Ishikawa (cell line): ENCODE measurements at regions not wholly inside any gene's neighbourhood (a gene's known extent, or its start where the extent isn't known, plus 50 kb on each side); places are given as distances from the start of the nearest gene placed in this dataset.

Experiments
- CEBPB ChIP-seq: IDR thresholded peaks from 2 replicates; pipeline ENCODE4 v1.6.1; 2012
- CREB1 ChIP-seq: IDR thresholded peaks from 2 replicates; pipeline ENCODE4 v1.6.1; 2012; ENCODE audit warnings: low read depth
- EGR1 ChIP-seq: IDR thresholded peaks from 2 replicates; pipeline ENCODE4 v1.6.1; 2012
- EP300 ChIP-seq: IDR thresholded peaks from 2 replicates; pipeline ENCODE4 v1.6.1; 2012; ENCODE audit warnings: borderline replicate concordance
- FOXM1 ChIP-seq: IDR thresholded peaks from 2 replicates; pipeline ENCODE4 v1.6.1; 2012; ENCODE audit warnings: low read depth, borderline replicate concordance
- MAX ChIP-seq: IDR thresholded peaks from 2 replicates; pipeline ENCODE4 v1.6.1; 2012
- NFIC ChIP-seq: IDR thresholded peaks from 2 replicates; pipeline ENCODE4 v1.6.1; 2012
- RAD21 ChIP-seq: IDR thresholded peaks from 2 replicates; pipeline ENCODE4 v1.6.1; 2012; ENCODE audit warnings: low read depth
- REST ChIP-seq: IDR thresholded peaks from 2 replicates; pipeline ENCODE4 v1.6.1; 2012; ENCODE audit warnings: low read depth, mild to moderate bottlenecking
- TAF1 ChIP-seq: IDR thresholded peaks from 2 replicates; pipeline ENCODE4 v1.6.1; 2012; ENCODE audit warnings: low read depth, mild to moderate bottlenecking
- TCF12 ChIP-seq: IDR thresholded peaks from 2 replicates; pipeline ENCODE4 v1.6.1; 2012; ENCODE audit warnings: low read depth
- TEAD4 ChIP-seq: IDR thresholded peaks from 2 replicates; pipeline ENCODE4 v1.6.1; 2012
- USF1 ChIP-seq: IDR thresholded peaks from 2 replicates; pipeline ENCODE4 v1.6.1; 2012
- YY1 ChIP-seq: IDR thresholded peaks from 2 replicates; pipeline ENCODE4 v1.6.1; 2012; ENCODE audit warnings: low read depth
- ZBTB7A ChIP-seq: IDR thresholded peaks from 2 replicates; pipeline ENCODE4 v1.6.1; 2012; ENCODE audit warnings: low read depth

- TF ChIP-seq TAF1 = no peak
- no peak for TF ChIP-seq USF1
- no peak for TF ChIP-seq YY1
- TF ChIP-seq FOXM1 = no peak
- TF ChIP-seq CEBPB = no peak
- no peak for TF ChIP-seq MAX
- no peak for TF ChIP-seq TEAD4
- no peak for TF ChIP-seq REST
- TF ChIP-seq CREB1 = no peak
- no peak for TF ChIP-seq TCF12
- no peak for TF ChIP-seq EP300
- TF ChIP-seq EGR1 = no peak
Measured at GRCh38 chr1:168832661-168833060, 103.7 kb upstream of the DPT start.

GRCh38 chr1:168833362-168833761 lies 104.4 kb upstream of the DPT start:
- TF ChIP-seq NFIC (no peak), YY1 (no peak)

GRCh38 chr1:168833801-168834224 lies 104.8 kb upstream of the DPT start:
- TF ChIP-seq NFIC (no peak), TCF12 (no peak), MAX (no peak), FOXM1 (no peak), CREB1 (no peak), EP300 (no peak), ZBTB7A (no peak), USF1 (no peak), TAF1 (no peak)

GRCh38 chr1:168834225-168834872 lies 105.3 kb upstream of the DPT start:
- TF ChIP-seq TAF1 (no peak), RAD21 (no peak), MAX (no peak), CEBPB (no peak), YY1 (no peak), TEAD4 (no peak), EP300 (no peak), EGR1 (no peak), ZBTB7A (no peak), FOXM1 (no peak), TCF12 (no peak), CREB1 (no peak)

GRCh38 chr1:168835176-168835575 lies 106.2 kb upstream of the DPT start:
- TF ChIP-seq CEBPB (no peak), YY1 (no peak), TAF1 (no peak), USF1 (no peak), ZBTB7A (no peak)

- TF ChIP-seq USF1 = no peak
Measured at GRCh38 chr1:168835791-168836190, 106.8 kb upstream of the DPT start.

- TF ChIP-seq RAD21 = no peak
- no peak for TF ChIP-seq USF1
- TF ChIP-seq TAF1 = no peak
Measured at GRCh38 chr1:168836469-168836868, 107.5 kb upstream of the DPT start.
